Stimulated activated CD4-positive, alpha-beta T cell treated with anti-CD3 and anti-CD28 coated beads, Interleukin-1b, Interleukin-23, amount 100 ng/mL, for 24 hours (primary cell): ENCODE measurements at regions not wholly inside any gene's neighbourhood (a gene's known extent, or its start where the extent isn't known, plus 50 kb on each side); places are given as distances from the start of the nearest gene placed in this dataset.

Source experiments
- DNase-seq, 4 experiments: peaks; one replicate each; pipeline ENCODE4 v3.0.0-alpha.2; 2020; ENCODE audit warnings: low read depth in 4 of 4, low spot score in 1 of 4

DNA sequence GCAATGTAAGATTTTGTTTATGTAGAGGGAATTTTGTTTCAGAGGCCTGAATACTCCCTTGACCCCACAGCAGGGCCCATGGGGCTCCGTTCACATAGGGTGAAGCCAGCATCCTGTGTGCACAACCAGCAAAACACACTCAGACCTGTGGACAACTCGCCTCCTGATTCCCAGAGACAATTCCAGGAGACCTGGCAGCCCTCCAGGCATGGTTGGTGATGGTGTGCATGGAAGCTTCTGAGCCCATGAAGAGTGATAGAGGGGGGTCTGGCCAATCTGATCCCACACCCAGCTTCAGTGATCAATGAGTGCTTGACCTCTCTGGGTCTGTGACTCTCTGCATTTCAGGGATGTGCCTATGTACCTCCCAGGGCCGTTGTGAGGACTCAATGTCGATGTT is 91.0 kb upstream of the RAB6C start:
- DNase-seq = no peak

GRCh38 chr2:129888896-129889295 is 90.6 kb upstream of the RAB6C start:
- DNase-seq = no peak

GRCh38 chr2:129891341-129892320 is 87.8 kb upstream of the RAB6C start:
- no peak for DNase-seq

- DNase-seq = no peak
Measured at GRCh38 chr2:129892360-129892759, 87.1 kb upstream of the RAB6C start.

DNA sequence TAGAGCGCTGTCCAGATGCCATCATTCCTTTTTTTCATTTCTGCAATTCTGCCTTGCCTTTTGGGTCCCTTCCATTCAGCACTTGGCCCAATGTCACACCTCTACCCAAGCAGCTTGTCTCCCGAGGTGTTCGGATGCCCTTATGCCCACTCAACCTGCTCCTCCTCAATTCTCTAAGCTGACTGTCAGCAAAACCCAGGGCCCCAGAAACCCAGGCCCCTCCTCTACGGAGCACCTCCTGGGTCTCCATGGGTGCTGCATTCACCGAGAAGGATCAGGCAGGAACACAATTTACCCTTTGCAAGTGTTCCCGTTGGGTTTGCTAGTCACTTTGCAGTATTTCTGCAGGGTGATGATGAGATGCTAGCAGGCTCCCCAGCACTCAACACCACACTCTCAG is 86.7 kb upstream of the RAB6C start:
- no peak for DNase-seq

DNA sequence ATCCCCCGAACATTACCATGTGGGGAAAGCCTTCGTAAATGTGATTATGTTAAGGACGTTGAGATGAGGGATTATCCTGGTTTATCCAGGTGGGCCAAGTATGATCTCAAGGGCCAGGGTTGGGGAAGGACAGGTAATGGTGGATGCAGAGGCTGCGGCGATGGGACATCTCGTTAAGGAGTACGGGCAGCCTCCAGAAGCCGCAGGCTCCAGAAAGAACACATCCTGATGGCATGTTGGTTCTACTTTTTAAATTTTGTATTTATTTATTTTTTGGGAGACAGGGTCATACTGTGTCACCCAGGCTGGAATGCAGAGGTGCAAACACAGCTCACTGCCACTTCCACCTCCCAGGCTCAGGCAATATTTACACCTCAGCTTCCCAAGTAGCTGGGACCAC is 86.2 kb upstream of the RAB6C start:
- no peak for DNase-seq

DNA sequence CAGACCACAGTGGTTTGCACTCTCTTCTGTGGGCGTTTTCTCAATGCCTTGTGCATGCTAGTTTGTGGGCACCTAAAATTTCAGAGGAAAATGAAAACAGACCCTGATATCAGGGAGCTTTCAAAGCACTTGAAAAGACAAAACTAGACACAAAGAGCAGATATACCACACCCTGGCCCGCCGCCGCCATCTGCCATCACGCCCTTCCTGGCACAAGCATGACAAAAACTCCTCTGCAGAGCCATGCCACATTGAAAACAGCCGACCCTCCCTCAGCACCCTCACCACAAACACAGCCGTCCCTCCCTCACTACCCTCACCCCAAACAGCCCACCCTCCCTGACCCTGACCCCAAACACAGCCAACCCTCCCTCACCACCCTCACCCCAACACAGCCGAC is 84.8 kb upstream of the RAB6C start:
- no peak for DNase-seq

DNA sequence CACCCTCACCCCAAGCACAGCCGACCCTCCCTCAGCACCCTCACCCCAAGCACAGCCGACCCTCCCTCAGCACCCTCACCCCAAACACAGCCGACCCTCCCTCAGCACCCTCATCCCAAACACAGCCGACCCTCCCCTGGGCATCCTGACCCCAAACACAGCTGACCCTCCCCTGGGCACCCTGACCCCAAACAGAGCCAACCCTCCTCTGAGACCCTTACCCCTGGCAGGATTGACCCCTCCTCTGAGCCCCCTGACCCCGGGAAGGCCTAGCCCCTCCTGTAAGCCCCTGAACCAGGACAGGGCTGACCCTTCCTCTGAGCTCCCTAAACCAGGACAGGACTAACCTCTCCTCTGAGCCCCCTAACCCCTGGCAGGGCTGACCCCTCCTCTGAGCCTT is 84.4 kb upstream of the RAB6C start:
- no peak for DNase-seq

- DNase-seq = no peak
Measured at GRCh38 chr2:129895526-129896082, 83.9 kb upstream of the RAB6C start.

GRCh38 chr2:129896226-129897100 is 83.0 kb upstream of the RAB6C start:
- DNase-seq = no peak

DNA sequence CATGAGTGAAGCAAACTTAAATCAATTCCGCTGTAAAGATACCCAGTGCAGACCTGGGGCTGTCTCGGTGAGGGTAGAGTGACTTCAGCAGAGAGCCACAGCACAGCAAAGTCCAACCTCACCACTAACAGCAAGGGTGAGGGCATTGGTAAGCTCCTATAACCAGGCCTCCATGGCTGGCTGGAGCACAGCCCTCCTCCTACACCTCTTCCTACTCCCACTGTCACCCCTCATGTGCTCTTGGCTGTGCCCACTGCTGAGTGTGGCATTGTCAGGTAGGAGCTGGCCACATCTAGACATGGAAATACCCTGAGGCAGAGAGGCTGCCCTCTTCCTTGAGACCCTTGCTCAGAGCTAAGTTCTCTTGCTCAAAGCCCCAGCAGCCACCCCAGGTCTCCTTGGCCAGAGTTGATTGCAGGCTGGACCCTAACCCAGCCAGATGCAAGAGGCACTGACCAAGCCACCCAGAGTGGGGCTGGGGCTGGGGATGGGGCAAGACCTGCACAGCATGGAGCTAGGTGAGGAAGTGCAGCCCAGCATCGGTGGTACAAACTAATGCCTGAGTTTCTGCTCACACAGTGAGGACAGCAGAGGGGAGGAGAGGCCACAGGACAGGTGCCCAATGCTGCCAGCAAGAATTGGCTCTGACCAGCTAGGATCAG is 77.6 kb upstream of the RAB6C start:
- DNase-seq = no peak

DNA sequence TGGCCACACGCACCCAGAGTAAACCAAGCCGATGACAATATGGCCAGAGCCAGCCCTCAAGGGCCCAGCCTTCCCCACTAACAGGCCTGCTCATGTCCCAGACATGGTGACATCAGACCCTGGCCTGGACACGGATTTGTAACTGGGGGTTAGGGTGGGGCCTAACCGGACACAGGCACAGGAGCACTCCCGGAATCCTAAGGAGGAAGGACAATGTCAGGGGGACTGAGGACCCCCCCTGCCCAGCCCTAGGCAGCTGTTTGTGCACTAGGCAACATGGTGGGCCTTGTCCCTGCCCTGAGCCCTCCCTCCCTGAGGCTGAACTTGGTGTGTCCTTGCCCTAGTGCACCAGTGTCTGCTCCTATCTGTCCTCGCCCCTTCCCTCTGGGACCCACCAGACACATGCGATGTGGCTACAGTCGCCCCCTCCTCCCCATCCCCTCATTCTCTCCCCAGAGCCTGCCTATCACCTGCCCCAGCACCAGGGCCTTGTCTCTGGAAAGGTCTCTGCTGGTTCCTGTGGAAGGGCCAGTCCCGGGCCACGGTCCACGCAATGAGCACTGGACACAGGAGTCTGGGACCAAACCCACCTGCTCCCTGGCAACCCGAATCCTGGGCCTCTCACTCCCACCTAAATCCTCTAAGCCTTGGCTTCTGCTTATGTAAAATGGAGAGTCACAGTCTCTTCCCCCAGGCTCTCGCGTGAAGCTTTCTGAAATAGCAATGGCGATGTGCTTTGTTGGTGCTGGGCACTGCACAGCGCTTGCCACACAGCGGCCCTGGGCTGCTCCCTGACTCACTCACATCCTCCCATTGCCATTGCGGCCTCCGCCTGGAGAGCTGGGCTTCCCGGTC is 76.5 kb upstream of the RAB6C start:
- no peak for DNase-seq

DNA sequence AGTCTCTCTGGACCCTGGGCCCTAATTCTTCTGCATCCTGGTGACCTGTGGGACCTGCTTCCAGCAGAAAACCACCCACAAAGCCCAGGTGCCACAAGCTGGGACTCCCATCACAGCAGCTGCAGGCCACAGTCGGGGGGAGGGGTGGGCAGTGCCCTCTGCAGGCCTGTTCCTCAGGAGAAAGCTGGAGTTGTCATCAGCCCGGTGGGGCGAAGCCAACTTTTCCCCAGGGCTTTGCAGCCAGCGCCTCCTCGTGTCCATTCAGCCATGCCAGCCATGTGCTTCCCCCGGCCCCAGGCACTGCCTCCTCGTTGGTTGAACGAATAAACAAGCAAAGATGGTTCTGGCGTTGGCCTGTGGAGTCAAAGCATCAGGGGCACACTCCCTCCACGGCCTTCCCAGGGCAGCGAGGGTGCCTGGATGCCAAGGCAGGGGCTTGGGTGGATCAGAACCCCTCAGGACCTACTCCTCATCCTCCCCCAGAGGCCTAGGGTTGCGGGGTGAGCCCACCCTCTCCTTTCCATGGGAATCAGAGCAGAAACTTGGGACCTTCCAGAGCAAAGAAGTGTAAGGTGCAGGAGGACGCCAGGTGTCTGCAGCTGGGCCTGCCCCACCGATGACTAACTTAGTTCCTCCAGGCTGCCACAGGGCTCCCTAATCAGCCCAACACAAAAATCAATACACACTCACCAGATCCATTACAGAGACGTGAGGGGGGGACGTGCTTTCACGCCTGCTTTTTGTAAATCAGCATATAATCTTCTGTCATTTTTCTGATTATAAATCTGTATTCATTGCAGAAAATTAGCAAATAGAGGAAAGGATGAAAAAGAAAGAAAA is 75.7 kb upstream of the RAB6C start:
- no peak for DNase-seq

DNA sequence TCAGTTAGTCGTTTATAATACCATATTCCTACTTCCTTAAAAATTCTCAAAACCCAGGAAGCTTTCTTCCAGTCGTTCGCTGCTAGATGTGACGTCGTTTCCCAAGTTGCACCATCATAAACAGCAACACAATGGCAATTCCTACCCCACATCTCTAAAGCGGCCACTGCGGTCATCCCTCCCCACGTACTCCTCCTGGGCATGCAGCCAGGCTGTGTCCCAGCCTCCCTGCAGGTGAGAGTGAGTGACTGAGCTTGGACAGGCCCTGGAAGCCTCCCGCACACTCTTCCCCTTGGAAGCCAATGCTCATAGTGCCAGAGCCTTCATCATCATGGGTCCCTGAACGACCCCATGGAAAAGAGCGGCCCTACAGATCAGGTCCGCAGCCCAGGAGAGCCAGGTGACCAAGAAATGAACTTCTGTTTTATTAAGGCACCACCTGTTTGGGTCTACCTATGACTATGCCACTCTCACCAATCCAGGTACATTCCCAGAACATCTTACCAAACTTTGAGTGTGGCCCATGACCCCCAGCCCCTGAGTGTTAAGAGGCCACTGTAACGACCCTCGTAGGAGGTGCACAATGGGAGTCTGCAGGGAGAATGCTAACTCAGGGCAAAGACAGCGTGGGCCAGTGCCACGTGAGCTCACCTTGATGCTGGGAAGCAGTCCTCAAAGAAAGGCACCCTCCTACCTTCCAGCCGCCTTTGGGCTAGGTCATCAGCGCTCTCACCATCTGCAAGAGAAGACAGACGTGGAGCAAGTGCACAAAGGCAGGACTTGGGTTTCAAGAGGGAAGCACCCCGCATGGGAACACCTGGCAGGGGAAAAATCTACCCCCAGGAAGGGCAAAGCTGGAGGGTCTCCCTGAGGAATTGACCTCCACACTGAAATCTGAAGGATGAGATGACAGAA is 74.7 kb upstream of the RAB6C start:
- DNase-seq = no peak

DNA sequence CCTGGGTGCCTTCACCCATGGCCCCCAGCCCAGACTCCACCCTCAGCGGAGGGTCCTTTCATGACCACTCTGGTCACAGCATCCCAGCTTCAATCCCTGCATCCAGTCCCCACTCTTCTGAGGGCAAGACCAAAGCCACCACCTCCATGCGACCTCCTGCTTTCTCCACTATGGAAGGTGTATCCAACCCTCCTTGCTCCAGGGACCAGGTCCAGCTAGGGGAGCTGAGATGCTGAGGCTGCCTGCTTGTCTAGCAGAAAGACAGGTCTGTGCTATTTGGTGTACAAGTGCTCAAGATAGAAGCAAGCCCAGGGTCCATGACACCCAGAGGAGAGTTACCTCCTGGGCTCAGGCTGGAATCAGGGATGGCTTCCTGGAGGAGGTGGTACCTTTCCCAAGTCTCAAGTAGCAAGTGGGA is 73.8 kb upstream of the RAB6C start:
- no peak for DNase-seq

DNA sequence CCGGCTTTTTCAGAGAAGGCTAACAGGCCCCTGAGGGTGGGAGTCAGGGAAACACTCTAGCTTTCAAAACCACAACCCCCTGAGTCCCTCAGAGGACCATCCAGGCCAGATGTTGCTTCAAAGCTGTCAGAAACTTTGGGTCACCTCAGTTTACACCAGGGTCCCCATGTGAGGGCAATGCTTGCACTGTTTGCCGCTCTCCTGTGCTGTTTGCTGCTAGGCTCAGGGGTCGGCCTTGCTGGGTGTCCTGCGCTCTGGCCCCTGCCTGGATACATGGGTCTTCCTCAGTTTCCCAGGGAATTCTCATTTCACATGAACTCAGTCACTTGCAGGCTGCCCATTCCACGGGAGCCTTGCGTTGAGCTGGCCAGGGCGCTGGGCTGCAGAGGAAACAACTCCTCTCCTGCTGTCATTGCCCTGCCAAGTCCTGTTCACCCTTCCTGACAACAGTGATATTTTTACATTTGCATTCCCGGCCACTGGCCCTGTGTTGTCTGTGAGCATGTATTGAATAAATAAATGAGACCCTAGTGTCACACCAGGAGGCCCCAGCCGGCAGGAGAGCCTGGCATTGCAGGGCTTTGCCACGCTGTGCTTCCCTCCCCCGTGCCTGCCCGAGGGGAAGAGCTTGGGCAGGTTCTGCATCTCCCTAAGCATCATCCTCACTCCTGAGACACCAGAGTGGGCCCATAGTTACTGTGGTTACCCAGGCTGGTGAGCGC is 73.2 kb upstream of the RAB6C start:
- DNase-seq = no peak

DNA sequence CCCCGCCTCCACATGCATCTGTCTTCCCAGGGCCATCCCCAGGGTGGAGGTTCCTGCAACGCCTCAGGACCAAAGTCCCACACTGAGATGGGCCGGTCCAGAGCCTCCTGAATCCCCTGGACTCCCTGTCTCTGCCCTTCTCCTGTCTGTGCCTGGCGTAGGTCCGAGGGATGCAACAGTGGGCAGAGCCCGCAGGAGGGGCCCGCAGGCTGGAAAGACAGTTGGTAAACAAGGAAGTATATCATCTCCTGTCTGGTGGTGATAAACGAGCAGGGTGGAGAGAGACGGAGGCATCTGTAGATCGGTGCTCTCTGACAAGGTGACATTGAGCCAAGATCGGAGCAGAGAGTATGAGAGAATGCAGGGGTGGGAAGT is 72.6 kb upstream of the RAB6C start:
- DNase-seq = no peak
